ENCODE measurements at regions not wholly inside any gene's neighbourhood (a gene's known extent, or its start where the extent isn't known, plus 50 kb on each side); places are given as distances from the start of the nearest gene placed in this dataset.

DNA sequence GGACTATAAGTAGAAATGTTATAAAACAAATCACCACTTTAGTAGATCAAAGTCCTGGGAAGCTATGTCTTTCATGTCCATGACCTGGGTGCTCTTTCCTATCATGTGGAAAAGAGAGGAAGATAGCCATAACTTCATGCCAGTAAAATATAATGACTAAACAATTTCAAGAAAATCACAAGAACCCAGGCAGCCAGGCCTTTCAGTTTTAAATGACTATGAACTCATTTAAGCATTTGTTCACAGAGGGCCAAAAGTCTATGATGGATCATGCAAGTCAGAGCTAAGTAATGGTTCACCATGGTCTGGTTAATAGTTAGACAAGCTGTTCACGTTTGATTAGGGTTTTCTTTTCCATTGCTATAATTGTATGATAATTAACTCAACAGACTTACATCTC, 155.8 kb downstream of the PPARGC1A start:
- in situ Hi-C loops (cut with HindIII; ENCODE audit: low pct_unique_long_range_greater_than_20kb, low sequenced_read_pairs), result no loop called here
- POLR2A ChIA-PET, result no interaction called here
- BruUV-seq (replicated peaks), result no TSS peak

DNA sequence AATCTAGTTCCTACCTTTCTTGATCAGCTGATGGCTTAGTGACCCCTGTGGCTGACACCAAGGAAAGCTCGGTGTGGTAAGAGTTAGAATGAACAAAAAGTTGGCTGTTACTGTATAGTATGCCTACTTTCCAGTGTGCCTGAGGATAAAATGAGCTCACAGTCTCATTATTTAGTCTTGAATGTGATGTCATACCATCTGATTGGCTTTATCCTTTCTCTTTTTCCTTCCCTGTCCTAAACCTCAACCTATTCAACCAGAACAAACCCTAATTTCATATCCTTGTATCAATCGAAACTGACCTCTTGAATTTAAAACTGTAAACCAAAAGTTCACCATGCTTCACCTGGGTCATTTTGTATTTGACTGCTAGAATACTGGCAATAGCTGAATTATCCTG, 156.4 kb downstream of the PPARGC1A start:
- H3K4me1 ChIP-seq (ENCODE audit: control insufficient read depth, insufficient read depth, low read length), result no peaks in the 10 kb centered on the region
- ChIA-PET CTCF (no interaction called here), POLR2A (no interaction called here)
- no peaks in the 10 kb centered on the region for H3K36me3 ChIP-seq (ENCODE audit: control insufficient read depth, insufficient read depth, low read length)
- in situ Hi-C loops (cut with HindIII; ENCODE audit: low pct_unique_long_range_greater_than_20kb, low sequenced_read_pairs), result no loop called here
- H3K27ac ChIP-seq (ENCODE audit: low read length), result no peak overlapping the region
- no peaks in the 10 kb centered on the region for H3K9me3 ChIP-seq (ENCODE audit: control insufficient read depth, insufficient read depth, low read depth, low read length)
- H3K4me3 ChIP-seq (ENCODE audit: low read depth in 2 of 2, low read length in 2 of 2), result no peak overlapping the region
- no peak for ATAC-seq
- no peak for DNase-seq (ENCODE audit: low read depth, low spot score)
- H3K27me3 ChIP-seq (ENCODE audit: control insufficient read depth, insufficient read depth, low read length), result no peaks in the 10 kb centered on the region
- no TSS peak for BruUV-seq (replicated peaks)
- intact Hi-C loops (cut with micrococcal nuclease; ENCODE audit: unreplicated experiment), result no loop called here
- TF ChIP-seq, protein P1, sequence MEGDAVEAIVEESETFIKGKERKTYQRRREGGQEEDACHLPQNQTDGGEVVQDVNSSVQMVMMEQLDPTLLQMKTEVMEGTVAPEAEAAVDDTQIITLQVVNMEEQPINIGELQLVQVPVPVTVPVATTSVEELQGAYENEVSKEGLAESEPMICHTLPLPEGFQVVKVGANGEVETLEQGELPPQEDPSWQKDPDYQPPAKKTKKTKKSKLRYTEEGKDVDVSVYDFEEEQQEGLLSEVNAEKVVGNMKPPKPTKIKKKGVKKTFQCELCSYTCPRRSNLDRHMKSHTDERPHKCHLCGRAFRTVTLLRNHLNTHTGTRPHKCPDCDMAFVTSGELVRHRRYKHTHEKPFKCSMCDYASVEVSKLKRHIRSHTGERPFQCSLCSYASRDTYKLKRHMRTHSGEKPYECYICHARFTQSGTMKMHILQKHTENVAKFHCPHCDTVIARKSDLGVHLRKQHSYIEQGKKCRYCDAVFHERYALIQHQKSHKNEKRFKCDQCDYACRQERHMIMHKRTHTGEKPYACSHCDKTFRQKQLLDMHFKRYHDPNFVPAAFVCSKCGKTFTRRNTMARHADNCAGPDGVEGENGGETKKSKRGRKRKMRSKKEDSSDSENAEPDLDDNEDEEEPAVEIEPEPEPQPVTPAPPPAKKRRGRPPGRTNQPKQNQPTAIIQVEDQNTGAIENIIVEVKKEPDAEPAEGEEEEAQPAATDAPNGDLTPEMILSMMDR (IDR thresholded peaks at IDR 0.05), result no peak
- TF ChIP-seq POLR2AphosphoS5 (IDR thresholded peaks at IDR 0.05; ENCODE audit: low read depth, low read length) (no peak), TCF7L2 (IDR thresholded peaks at IDR 0.05; ENCODE audit: low read depth, low read length) (no peak), SIN3A (IDR thresholded peaks at IDR 0.05; ENCODE audit: borderline replicate concordance, insufficient read depth, low read depth, low read length) (no peak)
- TF ChIP-seq, protein P2, sequence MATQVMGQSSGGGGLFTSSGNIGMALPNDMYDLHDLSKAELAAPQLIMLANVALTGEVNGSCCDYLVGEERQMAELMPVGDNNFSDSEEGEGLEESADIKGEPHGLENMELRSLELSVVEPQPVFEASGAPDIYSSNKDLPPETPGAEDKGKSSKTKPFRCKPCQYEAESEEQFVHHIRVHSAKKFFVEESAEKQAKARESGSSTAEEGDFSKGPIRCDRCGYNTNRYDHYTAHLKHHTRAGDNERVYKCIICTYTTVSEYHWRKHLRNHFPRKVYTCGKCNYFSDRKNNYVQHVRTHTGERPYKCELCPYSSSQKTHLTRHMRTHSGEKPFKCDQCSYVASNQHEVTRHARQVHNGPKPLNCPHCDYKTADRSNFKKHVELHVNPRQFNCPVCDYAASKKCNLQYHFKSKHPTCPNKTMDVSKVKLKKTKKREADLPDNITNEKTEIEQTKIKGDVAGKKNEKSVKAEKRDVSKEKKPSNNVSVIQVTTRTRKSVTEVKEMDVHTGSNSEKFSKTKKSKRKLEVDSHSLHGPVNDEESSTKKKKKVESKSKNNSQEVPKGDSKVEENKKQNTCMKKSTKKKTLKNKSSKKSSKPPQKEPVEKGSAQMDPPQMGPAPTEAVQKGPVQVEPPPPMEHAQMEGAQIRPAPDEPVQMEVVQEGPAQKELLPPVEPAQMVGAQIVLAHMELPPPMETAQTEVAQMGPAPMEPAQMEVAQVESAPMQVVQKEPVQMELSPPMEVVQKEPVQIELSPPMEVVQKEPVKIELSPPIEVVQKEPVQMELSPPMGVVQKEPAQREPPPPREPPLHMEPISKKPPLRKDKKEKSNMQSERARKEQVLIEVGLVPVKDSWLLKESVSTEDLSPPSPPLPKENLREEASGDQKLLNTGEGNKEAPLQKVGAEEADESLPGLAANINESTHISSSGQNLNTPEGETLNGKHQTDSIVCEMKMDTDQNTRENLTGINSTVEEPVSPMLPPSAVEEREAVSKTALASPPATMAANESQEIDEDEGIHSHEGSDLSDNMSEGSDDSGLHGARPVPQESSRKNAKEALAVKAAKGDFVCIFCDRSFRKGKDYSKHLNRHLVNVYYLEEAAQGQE (IDR thresholded peaks at IDR 0.05; ENCODE audit: insufficient read depth in 1 of 2, low read depth in 2 of 2, low read length in 1 of 2), result no peak

More for the DNA sequence above, 155.8 kb downstream of the PPARGC1A start:
- ATAC-seq (no peak), DNase-seq (ENCODE audit: low read depth, low spot score) (no peak)
- Histone ChIP-seq H3K4me1 (ENCODE audit: control insufficient read depth, insufficient read depth, low read length) (no peaks in the 10 kb centered on the region), H3K27ac (ENCODE audit: low read length) (no peak overlapping the region), H3K9me3 (ENCODE audit: control insufficient read depth, insufficient read depth, low read depth, low read length) (no peaks in the 10 kb centered on the region), H3K27me3 (ENCODE audit: control insufficient read depth, insufficient read depth, low read length) (no peaks in the 10 kb centered on the region), H3K4me3 (ENCODE audit: low read depth in 2 of 2, low read length in 2 of 2) (no peak overlapping the region), H3K36me3 (ENCODE audit: control insufficient read depth, insufficient read depth, low read length) (no peaks in the 10 kb centered on the region)
- CTCF ChIA-PET, result no interaction called here
- intact Hi-C loops (cut with micrococcal nuclease; ENCODE audit: unreplicated experiment), result no loop called here
- TF ChIP-seq POLR2AphosphoS5 (IDR thresholded peaks at IDR 0.05; ENCODE audit: low read depth, low read length), result no peak
- no peak for TF ChIP-seq SIN3A (IDR thresholded peaks at IDR 0.05; ENCODE audit: borderline replicate concordance, insufficient read depth, low read depth, low read length)
- TF ChIP-seq, protein P1 (IDR thresholded peaks at IDR 0.05), result no peak
